Esophagus squamous epithelium (tissue), 4 donors: ENCODE measurements at regions not wholly inside any gene's neighbourhood (a gene's known extent, or its start where the extent isn't known, plus 50 kb on each side); places are given as distances from the start of the nearest gene placed in this dataset.

ENCODE experiments used
- POLR2A ChIP-seq, 4 donors: fragments of 450-650 bp; IDR thresholded peaks; one replicate each; pipeline ENCODE4 v1.6.1; 2017; ENCODE audit warnings: antibody characterized with exemption in 4 of 4, mild to moderate bottlenecking in 4 of 4, moderate library complexity in 3 of 4
- TF ChIP-seq, protein P1 (sequence below), 6 experiments: fragments of 450-650 bp in 4 of 6; fragments of 200-600 bp in 2 of 6; sonication (generic) in 2 of 6; IDR thresholded peaks; one replicate each; pipeline ENCODE4 v1.5.1; 2016 to 2019; ENCODE audit warnings: antibody characterized with exemption in 6 of 6, mild to moderate bottlenecking in 4 of 6, moderate library complexity in 4 of 6

DNA sequence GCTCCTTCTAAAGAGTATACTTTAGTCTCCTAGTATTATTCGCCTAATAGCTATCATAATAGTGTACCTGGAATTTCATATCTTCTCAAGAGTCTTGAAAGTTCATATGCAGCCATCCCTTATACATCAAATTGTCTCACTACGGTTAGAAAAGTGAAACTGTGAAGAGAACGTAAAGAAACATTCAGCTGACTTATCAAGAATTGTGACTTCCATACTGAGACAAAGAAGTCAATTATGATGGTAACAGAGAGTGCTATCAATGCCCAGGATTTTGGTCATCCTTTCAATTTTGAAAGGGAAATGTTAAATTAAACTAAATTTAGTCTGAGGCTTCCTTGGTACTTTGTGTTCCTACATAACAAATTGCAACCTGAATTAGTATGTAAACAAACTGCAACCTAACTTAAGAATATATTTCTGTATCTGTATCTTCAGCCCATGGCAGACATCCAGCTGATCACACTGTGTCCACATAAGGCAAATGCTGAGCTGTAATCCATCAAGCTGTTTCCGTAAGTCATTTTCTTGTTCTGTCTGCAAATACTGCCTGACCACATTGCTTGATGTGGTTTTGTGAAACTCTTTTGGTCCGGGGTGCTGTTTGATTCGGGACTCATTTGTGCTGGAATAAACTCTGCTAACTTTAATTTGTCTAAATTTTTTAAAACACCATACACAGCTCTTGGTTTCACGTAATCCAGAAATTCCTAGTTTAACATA, 469.6 kb downstream of the SI start:
- TF ChIP-seq, protein P1, sequence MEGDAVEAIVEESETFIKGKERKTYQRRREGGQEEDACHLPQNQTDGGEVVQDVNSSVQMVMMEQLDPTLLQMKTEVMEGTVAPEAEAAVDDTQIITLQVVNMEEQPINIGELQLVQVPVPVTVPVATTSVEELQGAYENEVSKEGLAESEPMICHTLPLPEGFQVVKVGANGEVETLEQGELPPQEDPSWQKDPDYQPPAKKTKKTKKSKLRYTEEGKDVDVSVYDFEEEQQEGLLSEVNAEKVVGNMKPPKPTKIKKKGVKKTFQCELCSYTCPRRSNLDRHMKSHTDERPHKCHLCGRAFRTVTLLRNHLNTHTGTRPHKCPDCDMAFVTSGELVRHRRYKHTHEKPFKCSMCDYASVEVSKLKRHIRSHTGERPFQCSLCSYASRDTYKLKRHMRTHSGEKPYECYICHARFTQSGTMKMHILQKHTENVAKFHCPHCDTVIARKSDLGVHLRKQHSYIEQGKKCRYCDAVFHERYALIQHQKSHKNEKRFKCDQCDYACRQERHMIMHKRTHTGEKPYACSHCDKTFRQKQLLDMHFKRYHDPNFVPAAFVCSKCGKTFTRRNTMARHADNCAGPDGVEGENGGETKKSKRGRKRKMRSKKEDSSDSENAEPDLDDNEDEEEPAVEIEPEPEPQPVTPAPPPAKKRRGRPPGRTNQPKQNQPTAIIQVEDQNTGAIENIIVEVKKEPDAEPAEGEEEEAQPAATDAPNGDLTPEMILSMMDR (IDR thresholded peaks at IDR 0.05), result no peak
- TF ChIP-seq POLR2A (IDR thresholded peaks at IDR 0.05), result no peak
